ENCODE measurements at regions not wholly inside any gene's neighbourhood (a gene's known extent, or its start where the extent isn't known, plus 50 kb on each side); places are given as distances from the start of the nearest gene placed in this dataset.

GRCh38 chr6:130766239-130767144 lies 60.7 kb upstream of the SMLR1 start:
- Mint-ChIP-seq H3K4me3 (no peak overlapping the region), H3K9me3 (no peaks in the 10 kb centered on the region), H3K4me1 (peaks cover 0 to 1% of the 10 kb centered on the region in 2 donors), H3K27me3 (no peaks in the 10 kb centered on the region), H3K36me3 (no peaks in the 10 kb centered on the region), H3K27ac (no peak overlapping the region)
- no peak for DNase-seq
- no peak for ATAC-seq (replicated peaks)

DNA sequence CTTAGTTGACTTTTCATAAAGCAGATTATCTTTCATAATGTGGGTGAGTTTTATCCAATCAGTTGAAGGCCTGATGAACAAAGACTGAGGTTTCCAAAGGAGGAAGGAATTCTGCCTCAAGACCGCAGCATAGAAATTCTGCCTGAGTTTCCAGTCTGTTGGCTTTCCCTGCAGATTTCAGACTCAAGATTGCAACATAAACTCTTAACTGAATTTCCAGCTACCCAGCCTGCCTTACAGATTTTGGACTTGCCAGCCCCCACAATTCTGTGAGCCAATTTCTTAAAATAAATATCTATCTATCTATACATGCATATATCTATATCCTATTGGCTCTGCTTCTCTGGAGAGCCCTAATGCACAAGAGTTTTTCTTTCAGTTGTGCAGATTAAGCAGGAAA lies 57.3 kb upstream of the SMLR1 start:
- no peaks in the 10 kb centered on the region for H3K4me1 Mint-ChIP-seq

GRCh38 chr6:130771741-130772140 lies 55.5 kb upstream of the SMLR1 start:
- Mint-ChIP-seq H3K27ac (no peak overlapping the region), H3K4me3 (no peak overlapping the region), H3K9me3 (no peaks in the 10 kb centered on the region), H3K27me3 (no peaks in the 10 kb centered on the region), H3K36me3 (no peaks in the 10 kb centered on the region), H3K4me1 (peaks cover 2 to 7% of the 10 kb centered on the region in 2 donors)
- DNase-seq = no peak
- ATAC-seq (replicated peaks) = no peak

More for the DNA sequence above, 57.3 kb upstream of the SMLR1 start:
- Mint-ChIP-seq H3K9me3 (no peaks in the 10 kb centered on the region), H3K27ac (no peak overlapping the region), H3K4me3 (no peak overlapping the region), H3K27me3 (no peaks in the 10 kb centered on the region), H3K36me3 (no peaks in the 10 kb centered on the region)
- ATAC-seq (replicated peaks) (no peak), DNase-seq (no peak)

DNA sequence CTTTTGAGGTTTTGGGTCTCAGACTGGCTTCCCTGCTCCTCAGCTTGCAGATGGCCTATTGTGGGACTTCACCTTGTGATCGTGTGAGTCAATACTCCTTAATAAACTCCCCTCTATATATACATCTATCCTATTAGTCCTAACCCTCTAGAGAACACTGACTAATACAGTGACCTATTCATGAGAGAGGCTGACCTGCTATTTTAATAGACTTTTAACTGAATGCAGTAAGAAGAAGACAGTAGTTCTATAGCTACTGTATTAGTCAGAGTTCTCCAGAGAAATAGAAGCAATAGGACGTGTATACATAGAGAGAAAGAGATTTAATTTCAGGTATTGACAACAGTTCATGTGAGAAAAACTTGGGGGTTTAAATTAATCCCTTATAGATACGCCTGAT lies 53.3 kb upstream of the SMLR1 start:
- Mint-ChIP-seq H3K4me3 (no peak overlapping the region), H3K27ac (no peak overlapping the region), H3K9me3 (no peaks in the 10 kb centered on the region), H3K4me1 (peaks cover 2 to 11% of the 10 kb centered on the region in 2 donors), H3K36me3 (no peaks in the 10 kb centered on the region), H3K27me3 (no peaks in the 10 kb centered on the region)
- ATAC-seq (replicated peaks) (no peak), DNase-seq (no peak)

GRCh38 chr6:130775411-130776012 lies 51.7 kb upstream of the SMLR1 start:
- ATAC-seq (replicated peaks) = no peak
- Mint-ChIP-seq H3K27me3 (no peaks in the 10 kb centered on the region), H3K27ac (no peak overlapping the region), H3K9me3 (no peaks in the 10 kb centered on the region), H3K4me1 (peaks cover 2 to 11% of the 10 kb centered on the region in 2 donors), H3K4me3 (no peak overlapping the region), H3K36me3 (no peaks in the 10 kb centered on the region)
- DNase-seq = no peak

DNA sequence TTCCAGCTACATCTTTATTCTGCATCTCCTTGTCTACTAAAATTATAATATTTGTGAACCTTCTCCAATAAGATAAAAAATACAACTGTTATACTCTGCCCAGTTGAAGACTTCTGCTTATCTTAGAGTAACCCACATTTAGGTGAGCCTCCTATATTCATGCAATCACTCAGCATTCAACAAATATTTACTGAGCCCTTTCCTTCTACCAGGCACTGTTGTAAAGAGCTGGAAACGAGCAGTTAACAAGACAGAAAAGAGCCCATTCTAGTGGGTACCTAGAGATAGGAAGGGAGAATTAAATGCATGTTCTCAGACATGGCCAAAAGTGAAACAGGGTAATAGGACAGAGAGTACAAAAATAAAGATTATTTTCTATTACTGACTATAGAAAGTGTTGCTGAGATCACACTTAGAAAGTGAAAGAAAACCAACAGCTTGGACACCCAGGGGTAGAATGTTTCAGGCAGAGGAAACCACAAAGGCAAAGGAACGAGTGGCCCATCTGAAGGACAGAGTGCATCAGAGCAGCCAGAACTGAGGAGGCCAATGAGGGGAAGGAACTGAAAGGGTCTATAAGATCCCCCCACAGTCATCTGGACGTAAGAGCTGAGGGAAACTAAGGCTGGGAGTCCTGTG lies 50.8 kb upstream of the SMLR1 start:
- Mint-ChIP-seq H3K36me3 (no peaks in the 10 kb centered on the region), H3K27ac (no peak overlapping the region)

More for the DNA sequence above, 50.8 kb upstream of the SMLR1 start:
- Mint-ChIP-seq H3K9me3 (no peaks in the 10 kb centered on the region), H3K4me3 (peak overlapping the region in 1 of 2 donors; percentile 7), H3K4me1 (peaks cover 2 to 11% of the 10 kb centered on the region in 2 donors), H3K27me3 (no peaks in the 10 kb centered on the region)
- no peak for DNase-seq
- peak; percentile 50 to 59 for ATAC-seq (replicated peaks)

All from stimulated activated naive B cell treated with anti-CD40 and anti-IgM and Interleukin-4, amounts not matched to agents 10 μg/mL and 1 μg/mL and 100 μg/mL, for 72 hours (primary cell).